Ishikawa (cell line): ENCODE measurements at regions not wholly inside any gene's neighbourhood (a gene's known extent, or its start where the extent isn't known, plus 50 kb on each side); places are given as distances from the start of the nearest gene placed in this dataset.

ENCODE experiments used
- CEBPB ChIP-seq: IDR thresholded peaks from 2 replicates; pipeline ENCODE4 v1.6.1; 2012
- CREB1 ChIP-seq: IDR thresholded peaks from 2 replicates; pipeline ENCODE4 v1.6.1; 2012; ENCODE audit warnings: low read depth
- EGR1 ChIP-seq: IDR thresholded peaks from 2 replicates; pipeline ENCODE4 v1.6.1; 2012
- EP300 ChIP-seq: IDR thresholded peaks from 2 replicates; pipeline ENCODE4 v1.6.1; 2012; ENCODE audit warnings: borderline replicate concordance
- FOXM1 ChIP-seq: IDR thresholded peaks from 2 replicates; pipeline ENCODE4 v1.6.1; 2012; ENCODE audit warnings: low read depth, borderline replicate concordance
- MAX ChIP-seq: IDR thresholded peaks from 2 replicates; pipeline ENCODE4 v1.6.1; 2012
- NFIC ChIP-seq: IDR thresholded peaks from 2 replicates; pipeline ENCODE4 v1.6.1; 2012
- RAD21 ChIP-seq: IDR thresholded peaks from 2 replicates; pipeline ENCODE4 v1.6.1; 2012; ENCODE audit warnings: low read depth
- REST ChIP-seq: IDR thresholded peaks from 2 replicates; pipeline ENCODE4 v1.6.1; 2012; ENCODE audit warnings: low read depth, mild to moderate bottlenecking
- TAF1 ChIP-seq: IDR thresholded peaks from 2 replicates; pipeline ENCODE4 v1.6.1; 2012; ENCODE audit warnings: low read depth, mild to moderate bottlenecking
- TCF12 ChIP-seq: IDR thresholded peaks from 2 replicates; pipeline ENCODE4 v1.6.1; 2012; ENCODE audit warnings: low read depth
- TEAD4 ChIP-seq: IDR thresholded peaks from 2 replicates; pipeline ENCODE4 v1.6.1; 2012
- USF1 ChIP-seq: IDR thresholded peaks from 2 replicates; pipeline ENCODE4 v1.6.1; 2012
- YY1 ChIP-seq: IDR thresholded peaks from 2 replicates; pipeline ENCODE4 v1.6.1; 2012; ENCODE audit warnings: low read depth
- ZBTB7A ChIP-seq: IDR thresholded peaks from 2 replicates; pipeline ENCODE4 v1.6.1; 2012; ENCODE audit warnings: low read depth

DNA sequence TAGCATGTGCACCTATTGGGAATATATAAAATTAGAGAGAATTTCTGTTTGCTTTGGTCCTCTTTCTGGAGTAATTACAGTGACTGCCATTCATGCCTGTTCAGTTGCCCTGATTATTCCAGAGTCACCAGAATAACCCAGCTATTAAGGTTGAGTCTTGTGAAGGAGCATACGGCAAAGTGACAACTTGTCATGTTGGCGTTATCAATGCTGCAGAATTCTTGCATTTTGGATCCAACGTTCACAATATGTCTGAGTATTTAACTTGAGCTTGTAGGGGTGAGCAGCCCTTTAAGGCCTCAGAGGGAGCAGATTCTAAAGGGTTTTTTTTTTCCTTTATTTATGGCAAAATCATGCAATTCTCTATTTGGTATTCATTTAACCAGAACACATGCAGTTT lies 419.4 kb upstream of the MGMT start:
- TF ChIP-seq CEBPB (no peak), CREB1 (no peak)

GRCh38 chr10:129048513-129048912 lies 418.5 kb upstream of the MGMT start:
- TF ChIP-seq EP300: no peak
- no peak for TF ChIP-seq RAD21
- no peak for TF ChIP-seq CREB1
- no peak for TF ChIP-seq EGR1
- TF ChIP-seq NFIC: no peak
- TF ChIP-seq REST: no peak
- TF ChIP-seq MAX: no peak

- TF ChIP-seq USF1: no peak
- no peak for TF ChIP-seq RAD21
- no peak for TF ChIP-seq CEBPB
- no peak for TF ChIP-seq TEAD4
- no peak for TF ChIP-seq TCF12
- TF ChIP-seq EP300: no peak
- TF ChIP-seq ZBTB7A: no peak
- TF ChIP-seq MAX: no peak
- no peak for TF ChIP-seq YY1
- TF ChIP-seq CREB1: no peak
- no peak for TF ChIP-seq NFIC
- no peak for TF ChIP-seq EGR1
Measured at GRCh38 chr10:129049501-129049900, 417.5 kb upstream of the MGMT start.

GRCh38 chr10:129055225-129055624 lies 411.8 kb upstream of the MGMT start:
- TF ChIP-seq RAD21: no peak
- TF ChIP-seq ZBTB7A: no peak
- no peak for TF ChIP-seq EP300
- TF ChIP-seq TAF1: no peak

DNA sequence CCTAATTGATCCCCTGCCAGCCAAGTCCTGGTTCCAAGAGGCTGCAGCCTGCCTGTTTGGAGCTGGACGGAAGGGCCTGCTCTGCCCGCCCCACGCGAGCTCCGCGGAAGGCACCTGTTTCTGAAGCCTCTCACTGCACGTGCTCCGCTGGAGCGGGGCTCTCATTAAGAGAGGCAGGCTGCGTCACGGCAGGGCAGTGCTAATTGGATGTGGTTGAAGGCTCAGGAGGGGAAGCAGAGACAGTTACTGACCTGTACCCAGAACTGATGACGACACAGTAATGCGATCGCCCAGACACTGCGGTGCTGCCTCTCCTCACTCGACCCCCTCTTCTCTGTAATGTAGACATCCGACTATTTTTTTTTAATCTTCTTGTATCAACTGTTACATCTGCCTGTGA lies 411.1 kb upstream of the MGMT start:
- TF ChIP-seq TCF12: no peak

GRCh38 chr10:129056734-129057689 lies 410.0 kb upstream of the MGMT start:
- TF ChIP-seq USF1 (no peak), CEBPB (no peak), YY1 (no peak), FOXM1 (no peak), NFIC (no peak), CREB1 (no peak), ZBTB7A (no peak), MAX (no peak), TEAD4 (no peak), EGR1 (no peak)

- TF ChIP-seq TAF1: no peak
- TF ChIP-seq NFIC: no peak
- TF ChIP-seq CREB1: no peak
- TF ChIP-seq ZBTB7A: no peak
- no peak for TF ChIP-seq RAD21
- no peak for TF ChIP-seq REST
- TF ChIP-seq TCF12: no peak
- TF ChIP-seq TEAD4: no peak
- TF ChIP-seq USF1: no peak
Measured at GRCh38 chr10:129057856-129058663, 409.0 kb upstream of the MGMT start.
